ENCODE measurements at regions not wholly inside any gene's neighbourhood (a gene's known extent, or its start where the extent isn't known, plus 50 kb on each side); places are given as distances from the start of the nearest gene placed in this dataset.

- no peak for DNase-seq
Measured at GRCh38 chr18:78740876-78741275, 238.7 kb upstream of the SALL3 start.

GRCh38 chr18:78741381-78742217, 238.0 kb upstream of the SALL3 start:
- no peak for DNase-seq

GRCh38 chr18:78742218-78742745, 237.3 kb upstream of the SALL3 start:
- DNase-seq, result no peak

- no peak for DNase-seq
Measured at GRCh38 chr18:78743078-78743477, 236.5 kb upstream of the SALL3 start.

GRCh38 chr18:78751664-78752063, 228.0 kb upstream of the SALL3 start:
- DNase-seq, result peak; percentile 12

- DNase-seq, result peak; percentile 6
Measured at GRCh38 chr18:78753240-78753639, 226.4 kb upstream of the SALL3 start.

GRCh38 chr18:78754311-78755043, 225.1 kb upstream of the SALL3 start:
- no peak for DNase-seq

GRCh38 chr18:78757014-78757413, 222.6 kb upstream of the SALL3 start:
- peak; percentile 17 for DNase-seq

GRCh38 chr18:78758496-78758895, 221.1 kb upstream of the SALL3 start:
- DNase-seq, result peak; percentile 15

GRCh38 chr18:78762753-78763152, 216.9 kb upstream of the SALL3 start:
- DNase-seq, result no peak

- DNase-seq, result no peak
Measured at GRCh38 chr18:78764544-78764943, 215.1 kb upstream of the SALL3 start.

GRCh38 chr18:78765142-78765541, 214.5 kb upstream of the SALL3 start:
- no peak for DNase-seq

- DNase-seq, result no peak
Measured at GRCh38 chr18:78765637-78766281, 213.9 kb upstream of the SALL3 start.

GRCh38 chr18:78766651-78767533, 212.7 kb upstream of the SALL3 start:
- DNase-seq, result no peak

GRCh38 chr18:78767648-78768071, 212.0 kb upstream of the SALL3 start:
- DNase-seq, result no peak

GRCh38 chr18:78768221-78768620, 211.4 kb upstream of the SALL3 start:
- no peak for DNase-seq

GRCh38 chr18:78768656-78769501, 210.7 kb upstream of the SALL3 start:
- DNase-seq, result no peak

GRCh38 chr18:78769502-78770105, 210.0 kb upstream of the SALL3 start:
- DNase-seq, result no peak

GRCh38 chr18:78770139-78770822, 209.3 kb upstream of the SALL3 start:
- DNase-seq, result no peak

GRCh38 chr18:78770823-78771139, 208.8 kb upstream of the SALL3 start:
- DNase-seq, result no peak
